NCI-H2171 treated with DMSO at 0.1 percent for 48 hours (cell line): ENCODE measurements at regions not wholly inside any gene's neighbourhood (a gene's known extent, or its start where the extent isn't known, plus 50 kb on each side); places are given as distances from the start of the nearest gene placed in this dataset.
A peak's percentile ranks its signal among the peaks of the same experiment; 100 is the strongest.

Experiments
- DNase-seq: peaks from one replicate; lab custom pipeline; 2025; lab: John Stamatoyannopoulos, UW

- no peak for DNase-seq
Measured at GRCh38 chr21:25329227-25329825, 278.0 kb downstream of the MRPL39 start.

GRCh38 chr21:25328736-25329135 is 278.5 kb downstream of the MRPL39 start:
- no peak for DNase-seq

GRCh38 chr21:25326181-25326580 is 281.1 kb downstream of the MRPL39 start:
- DNase-seq = no peak

- no peak for DNase-seq
Measured at GRCh38 chr21:25324666-25325065, 282.6 kb downstream of the MRPL39 start.

- no peak for DNase-seq
Measured at GRCh38 chr21:25323356-25323949, 283.8 kb downstream of the MRPL39 start.

- no peak for DNase-seq
Measured at GRCh38 chr21:25314247-25314646, 293.0 kb downstream of the MRPL39 start.

- no peak for DNase-seq
Measured at GRCh38 chr21:25313829-25314228, 293.5 kb downstream of the MRPL39 start.

GRCh38 chr21:25307489-25307888 is 299.8 kb downstream of the MRPL39 start:
- DNase-seq = no peak

- no peak for DNase-seq
Measured at GRCh38 chr21:25304611-25305010, 302.7 kb downstream of the MRPL39 start.

- DNase-seq = no peak
Measured at GRCh38 chr21:25300632-25301031, 306.6 kb downstream of the MRPL39 start.

- DNase-seq = no peak
Measured at GRCh38 chr21:25298512-25299491, 308.5 kb downstream of the MRPL39 start.

- no peak for DNase-seq
Measured at GRCh38 chr21:25297117-25297516, 310.2 kb downstream of the MRPL39 start.

GRCh38 chr21:25296252-25296651 is 311.0 kb downstream of the MRPL39 start:
- no peak for DNase-seq

GRCh38 chr21:25292396-25292795 is 314.9 kb downstream of the MRPL39 start:
- no peak for DNase-seq

- no peak for DNase-seq
Measured at GRCh38 chr21:25283720-25284119, 323.6 kb downstream of the MRPL39 start.

GRCh38 chr21:25281134-25281533 is 326.1 kb downstream of the MRPL39 start:
- DNase-seq = no peak

- DNase-seq = no peak
Measured at GRCh38 chr21:25280061-25280460, 327.2 kb downstream of the MRPL39 start.

- no peak for DNase-seq
Measured at GRCh38 chr21:25273959-25274358, 333.3 kb downstream of the MRPL39 start.

- no peak for DNase-seq
Measured at GRCh38 chr21:25254491-25255174, 352.6 kb downstream of the MRPL39 start.

GRCh38 chr21:25246546-25246945 is 360.7 kb downstream of the MRPL39 start:
- peak; percentile 53 for DNase-seq

GRCh38 chr21:25244735-25245134 is 362.5 kb downstream of the MRPL39 start:
- no peak for DNase-seq

GRCh38 chr21:25243808-25244207 is 363.5 kb downstream of the MRPL39 start:
- peak; percentile 16 for DNase-seq
